Spleen (tissue), 11 donors: ENCODE measurements at regions not wholly inside any gene's neighbourhood (a gene's known extent, or its start where the extent isn't known, plus 50 kb on each side); places are given as distances from the start of the nearest gene placed in this dataset.

ENCODE experiments used
- DNase-seq: peaks from one replicate; pipeline ENCODE4 v3.0.0-alpha.2; 2020
- H3K27ac ChIP-seq, 8 donors: fragments of 200-600 bp; sonication (generic) in 7 of 8; 1 replicate in 4 of 8; 2 replicates in 4 of 8; pipeline versions ENCODE4 v1.5.0 to v1.8.0; 2016 to 2021; ENCODE audit warnings: inconsistent platforms in 4 of 8, mild to moderate bottlenecking in 4 of 8, moderate library complexity in 1 of 8
- H3K27me3 ChIP-seq, 7 donors: fragments of 200-600 bp; sonication (generic) in 6 of 7; replicated peaks in 1 of 7; 1 replicate in 4 of 7; 2 replicates in 3 of 7; pipeline versions ENCODE4 v1.5.0 to v1.8.0; 2016 to 2021; ENCODE audit warnings: inconsistent platforms in 3 of 7, mild to moderate bottlenecking in 1 of 7
- H3K36me3 ChIP-seq, 6 donors: fragments of 200-600 bp; sonication (generic) in 5 of 6; 1 replicate in 4 of 6; 2 replicates in 2 of 6; pipeline versions ENCODE4 v1.5.0 to v1.8.0; 2016 to 2021; ENCODE audit warnings: inconsistent platforms in 2 of 6
- H3K4me1 ChIP-seq, 6 donors: fragments of 200-600 bp; sonication (generic) in 5 of 6; 1 replicate in 3 of 6; 2 replicates in 3 of 6; pipeline versions ENCODE4 v1.5.0 to v1.8.0; 2016 to 2021; ENCODE audit warnings: inconsistent platforms in 3 of 6
- H3K4me3 ChIP-seq, 8 donors: fragments of 200-600 bp; sonication (generic) in 7 of 8; 1 replicate in 4 of 8; 2 replicates in 4 of 8; pipeline versions ENCODE4 v1.5.0 to v1.8.0; 2016 to 2021; ENCODE audit warnings: inconsistent platforms in 4 of 8, mild to moderate bottlenecking in 4 of 8, moderate library complexity in 2 of 8
- H3K9me3 ChIP-seq, 8 donors: fragments of 200-600 bp; sonication (generic) in 7 of 8; 1 replicate in 4 of 8; 2 replicates in 4 of 8; pipeline versions ENCODE4 v1.5.0 to v1.8.0; 2016 to 2021; ENCODE audit warnings: inconsistent platforms in 4 of 8
- CTCF ChIP-seq, 11 experiments: fragments of 200-600 bp in 7 of 11; fragments of 450-650 bp in 4 of 11; sonication (generic) in 4 of 11; IDR thresholded peaks in 8 of 11; conservative IDR thresholded peaks in 3 of 11; 1 replicate in 7 of 11; 2 replicates in 4 of 11; pipeline versions ENCODE4 v1.4.0 to v1.8.0; 2016 to 2021; ENCODE audit warnings: antibody characterized with exemption in 11 of 11, inconsistent platforms in 4 of 11, mild to moderate bottlenecking in 1 of 11
- POLR2A ChIP-seq, 3 donors: fragments of 450-650 bp; IDR thresholded peaks; one replicate each; pipeline ENCODE4 v1.5.1; 2017; ENCODE audit warnings: antibody characterized with exemption in 3 of 3, mild to moderate bottlenecking in 1 of 3
- POLR2AphosphoS5 ChIP-seq, 3 donors: sonication (generic); formaldehyde crosslinking; IDR thresholded peaks; one replicate each; pipeline ENCODE4 v1.5.1; 2017; ENCODE audit warnings: antibody characterized with exemption in 3 of 3
- WGBS, 5 donors: extraction: QIAGEN DNeasy Blood & Tissue Kit in 3 of 5; methylation state at CpG; one replicate each; pipeline versions ENCODE4 v1.1.5 to v1.1.7; 2013 to 2018; 5-methylcytosine and 5-hydroxymethylcytosine counted together
- intact Hi-C: fragments of 100-400 bp; cut with DNase I; formaldehyde crosslinking; loops from one replicate; pipeline ENCODE4 v1.15.0; 2023; ENCODE audit warnings: low total_unique reads
- donor health status: healthy with polysubstance abuse.
- donor health status: DM: no; HTN: no; CAD: no; lungs with moderate emphysema.
- donor health status: DM: no; HTN: no; CAD: no.
- donor health status: Bipolar disorder and iron deficiency.
- donor health status: healthy.
- donor health status: DM: no; HTN: no; CAD: no.
- donor health status: DM: yes; HTN: yes; CAD: no.

GRCh38 chr15:88719654-88720053 lies 80.8 kb downstream of the ISG20 start:
- Histone ChIP-seq H3K36me3 (no peaks in the 10 kb centered on the region), H3K4me1 (peaks cover 0 to 7% (median 0%) of the 10 kb centered on the region in 6 donors), H3K27ac (no peak overlapping the region), H3K4me3 (no peak overlapping the region), H3K27me3 (peaks cover 0 to 17% (median 0%) of the 10 kb centered on the region in 7 donors), H3K9me3 (peaks cover 0 to 5% (median 0%) of the 10 kb centered on the region in 8 donors)
- intact Hi-C loops: no loop called here
- no peak for TF ChIP-seq POLR2A (IDR thresholded peaks at IDR 0.05)
- TF ChIP-seq POLR2AphosphoS5 (IDR thresholded peaks at IDR 0.05): no peak
- TF ChIP-seq CTCF (IDR thresholded peaks at IDR 0.05 in 8 of 11, conservative IDR thresholded peaks at IDR 0.05 in 3 of 11): no peak
- WGBS, 5 donors: 74 to 85% (median 84%) methylated on average over 7 of the region's 7 CpGs
- DNase-seq: no peak

- TF ChIP-seq CTCF (IDR thresholded peaks at IDR 0.05 in 8 of 11, conservative IDR thresholded peaks at IDR 0.05 in 3 of 11) (no peak), POLR2AphosphoS5 (IDR thresholded peaks at IDR 0.05) (no peak), POLR2A (IDR thresholded peaks at IDR 0.05) (no peak)
- no peak for DNase-seq
Measured at GRCh38 chr15:88725305-88726210, 77.7 kb upstream of the ACAN start.

GRCh38 chr15:88727439-88727838 lies 75.8 kb upstream of the ACAN start:
- no peak for DNase-seq

More at GRCh38 chr15:88725305-88726210, 77.7 kb upstream of the ACAN start:
- Histone ChIP-seq H3K27ac (peak overlapping the region in 3 of 8 donors; percentile 41 to 65 (median 56)), H3K4me3 (no peak overlapping the region), H3K9me3 (peaks cover 0 to 5% (median 0%) of the 10 kb centered on the region in 8 donors), H3K4me1 (peaks cover 0 to 18% (median 2%) of the 10 kb centered on the region in 6 donors), H3K27me3 (no peaks in the 10 kb centered on the region), H3K36me3 (no peaks in the 10 kb centered on the region)
- WGBS, 5 donors: 28 to 38% (median 35%) methylated on average over 5 to 6 of the region's 6 CpGs
- intact Hi-C loops: no loop called here

GRCh38 chr15:88729581-88729980 lies 73.7 kb upstream of the ACAN start:
- intact Hi-C loops: no loop called here
- H3K9me3 ChIP-seq: peaks cover 0 to 4% (median 0%) of the 10 kb centered on the region in 8 donors
- no peak for TF ChIP-seq POLR2A (IDR thresholded peaks at IDR 0.05)
- no peaks in the 10 kb centered on the region for H3K27me3 ChIP-seq
- DNase-seq: no peak
- 66 to 95% (median 87%) methylated on average over 2 of the region's 2 CpGs for WGBS, 5 donors
- no peak overlapping the region for H3K27ac ChIP-seq
- peaks cover 0 to 18% (median 2%) of the 10 kb centered on the region in 6 donors for H3K4me1 ChIP-seq
- no peak overlapping the region for H3K4me3 ChIP-seq
- no peaks in the 10 kb centered on the region for H3K36me3 ChIP-seq

More at GRCh38 chr15:88727439-88727838, 75.8 kb upstream of the ACAN start:
- Histone ChIP-seq H3K36me3 (no peaks in the 10 kb centered on the region), H3K4me1 (peaks cover 0 to 18% (median 2%) of the 10 kb centered on the region in 6 donors), H3K4me3 (no peak overlapping the region), H3K27me3 (no peaks in the 10 kb centered on the region), H3K27ac (no peak overlapping the region), H3K9me3 (peaks cover 0 to 5% (median 0%) of the 10 kb centered on the region in 8 donors)
- no peak for TF ChIP-seq POLR2AphosphoS5 (IDR thresholded peaks at IDR 0.05)
- intact Hi-C loops: no loop called here
- WGBS, 5 donors: 74 to 80% (median 78%) methylated on average over 5 of the region's 5 CpGs

- intact Hi-C loops: no loop called here
- H3K4me1 ChIP-seq: peaks cover 0 to 7% (median 0%) of the 10 kb centered on the region in 6 donors
- TF ChIP-seq POLR2AphosphoS5 (IDR thresholded peaks at IDR 0.05) (no peak), CTCF (IDR thresholded peaks at IDR 0.05 in 8 of 11, conservative IDR thresholded peaks at IDR 0.05 in 3 of 11) (no peak), POLR2A (IDR thresholded peaks at IDR 0.05) (no peak)
- no peak overlapping the region for H3K27ac ChIP-seq
- peaks cover 0 to 4% (median 0%) of the 10 kb centered on the region in 8 donors for H3K9me3 ChIP-seq
- no peak overlapping the region for H3K4me3 ChIP-seq
- WGBS, 5 donors: 81 to 92% (median 85%) methylated on average over 3 of the region's 3 CpGs
- H3K27me3 ChIP-seq: peaks cover 0 to under 1% (median 0%) of the 10 kb centered on the region in 7 donors
- no peak for DNase-seq
- no peaks in the 10 kb centered on the region for H3K36me3 ChIP-seq
Measured at GRCh38 chr15:88730751-88731150, 72.5 kb upstream of the ACAN start.
